HEK293 (cell line): ENCODE measurements at regions not wholly inside any gene's neighbourhood (a gene's known extent, or its start where the extent isn't known, plus 50 kb on each side); places are given as distances from the start of the nearest gene placed in this dataset.

Experiments
- CTCF ChIA-PET: fragments of 350-600 bp; formaldehyde crosslinking; extraction: SDS; loops from one replicate; lab custom pipeline; 2021; ENCODE audit warnings: antibody characterized with exemption; lab: Yijun Ruan, JAX
- POLR2A ChIA-PET: fragments of 300-600 bp; formaldehyde crosslinking; extraction: SDS; loops from one replicate; lab custom pipeline; 2020; ENCODE audit warnings: antibody characterized with exemption, inconsistent platforms; lab: Yijun Ruan, JAX
- H3K27ac ChIP-seq: fragments of 200-500 bp; sonication (Bioruptor generic); 2 replicates; pipeline ENCODE4 v1.5.1; 2014; ENCODE audit warnings: low read depth, low read length, control low read depth, inconsistent platforms; ENCODE audit errors: extremely low read depth
- H3K36me3 ChIP-seq, 2 experiments: fragments of 200-500 bp in 1 of 2; sonication (Bioruptor generic) in 1 of 2; 1 replicate in 1 of 2; 2 replicates in 1 of 2; pipeline ENCODE4 v1.5.1; 2014 to 2017; ENCODE audit warnings: inconsistent platforms in 2 of 2, low read length in 2 of 2; ENCODE audit not compliant: control insufficient read depth in 2 of 2, insufficient read depth in 1 of 2
- H3K4me1 ChIP-seq: fragments of 200-500 bp; sonication (Bioruptor generic); 2 replicates; pipeline ENCODE4 v1.5.1; 2014; ENCODE audit warnings: mild to moderate bottlenecking, low read length, inconsistent platforms; ENCODE audit not compliant: control insufficient read depth, insufficient read depth
- H3K4me3 ChIP-seq: 2 replicates; pipeline ENCODE4 v1.5.1; 2011; ENCODE audit warnings: low read depth, mild to moderate bottlenecking, control low read depth, low read length, moderate library complexity
- H3K9me3 ChIP-seq: fragments of 200-500 bp; sonication (Bioruptor generic); 2 replicates; pipeline ENCODE4 v1.5.1; 2014; ENCODE audit warnings: low read depth, low read length, inconsistent platforms; ENCODE audit not compliant: control insufficient read depth, insufficient read depth
- KLF7 ChIP-seq: fragments of 450-650 bp; formaldehyde crosslinking; IDR thresholded peaks from 2 replicates; pipeline ENCODE4 v1.5.1; 2016; ENCODE audit warnings: missing biosample characterization, missing genetic modification characterization, borderline replicate concordance
- REST ChIP-seq: fragments of 450-650 bp; formaldehyde crosslinking; IDR thresholded peaks from 2 replicates; pipeline ENCODE4 v1.5.1; 2016; ENCODE audit warnings: missing biosample characterization, missing genetic modification characterization
- SETDB1 ChIP-seq: IDR thresholded peaks from one replicate; pipeline ENCODE4 v1.6.1; 2017; ENCODE audit warnings: mild to moderate bottlenecking, low read length, moderate library complexity, mixed read lengths; ENCODE audit not compliant: insufficient read length
- SP2 ChIP-seq: fragments of 450-650 bp; formaldehyde crosslinking; IDR thresholded peaks from 2 replicates; pipeline ENCODE4 v1.5.1; 2016; ENCODE audit warnings: missing biosample characterization, missing genetic modification characterization
- ZBTB10 ChIP-seq: fragments of 450-650 bp; formaldehyde crosslinking; IDR thresholded peaks from 2 replicates; pipeline ENCODE4 v1.5.1; 2016; ENCODE audit warnings: missing biosample characterization, missing genetic modification characterization
- ZBTB8A ChIP-seq: fragments of 450-650 bp; formaldehyde crosslinking; IDR thresholded peaks from 2 replicates; pipeline ENCODE4 v1.5.1; 2016; ENCODE audit warnings: missing biosample characterization, missing genetic modification characterization
- ZFP37 ChIP-seq: fragments of 450-650 bp; formaldehyde crosslinking; IDR thresholded peaks from 2 replicates; pipeline ENCODE4 v1.5.1; 2016; ENCODE audit warnings: missing biosample characterization, missing genetic modification characterization
- ZNF140 ChIP-seq: fragments of 450-650 bp; formaldehyde crosslinking; IDR thresholded peaks from 2 replicates; pipeline ENCODE4 v1.5.1; 2016; ENCODE audit warnings: missing biosample characterization, missing genetic modification characterization
- ZNF146 ChIP-seq: fragments of 450-650 bp; formaldehyde crosslinking; IDR thresholded peaks from 2 replicates; pipeline ENCODE4 v1.5.1; 2016; ENCODE audit warnings: missing biosample characterization, missing genetic modification characterization
- ZNF26 ChIP-seq: fragments of 450-650 bp; formaldehyde crosslinking; IDR thresholded peaks from 2 replicates; pipeline ENCODE4 v1.5.1; 2016; ENCODE audit warnings: missing biosample characterization, missing genetic modification characterization
- ZNF302 ChIP-seq: fragments of 450-650 bp; formaldehyde crosslinking; IDR thresholded peaks from 2 replicates; pipeline ENCODE4 v1.5.1; 2016; ENCODE audit warnings: missing biosample characterization, missing genetic modification characterization, low read depth
- ZNF521 ChIP-seq: fragments of 450-650 bp; formaldehyde crosslinking; IDR thresholded peaks from 2 replicates; pipeline ENCODE4 v1.5.1; 2017; ENCODE audit warnings: missing biosample characterization, mild to moderate bottlenecking, missing genetic modification characterization
- ZNF645 ChIP-seq: fragments of 450-650 bp; formaldehyde crosslinking; IDR thresholded peaks from 2 replicates; pipeline ENCODE4; 2016; ENCODE audit warnings: missing biosample characterization, missing genetic modification characterization
- ZNF677 ChIP-seq: fragments of 450-650 bp; IDR thresholded peaks from 2 replicates; pipeline ENCODE4 v1.5.0; 2018; ENCODE audit warnings: missing biosample characterization, mild to moderate bottlenecking, missing genetic modification characterization, moderate library complexity
- ZNF791 ChIP-seq: fragments of 450-650 bp; formaldehyde crosslinking; IDR thresholded peaks from 2 replicates; pipeline ENCODE4 v1.5.1; 2016; ENCODE audit warnings: missing biosample characterization, missing genetic modification characterization
- TF ChIP-seq, protein P1 (sequence below): fragments of 450-650 bp; formaldehyde crosslinking; IDR thresholded peaks from 2 replicates; pipeline ENCODE4 v1.5.0; 2017; ENCODE audit warnings: missing biosample characterization, missing genetic modification characterization, borderline replicate concordance
- TF ChIP-seq, protein P2 (sequence below): fragments of 450-650 bp; formaldehyde crosslinking; IDR thresholded peaks from 2 replicates; pipeline ENCODE4 v1.5.1; 2016; ENCODE audit warnings: missing biosample characterization, missing genetic modification characterization, borderline replicate concordance
- TF ChIP-seq, protein P3 (sequence below): fragments of 450-650 bp; formaldehyde crosslinking; IDR thresholded peaks from 2 replicates; pipeline ENCODE4 v1.5.1; 2016; ENCODE audit warnings: missing biosample characterization, missing genetic modification characterization
- TF ChIP-seq, protein P4 (sequence below): fragments of 450-650 bp; formaldehyde crosslinking; optimal IDR thresholded peaks from 2 replicates; pipeline ENCODE3; 2016; ENCODE audit warnings: missing biosample characterization, mild to moderate bottlenecking, missing genetic modification characterization

GRCh38 chr5:125179612-125180011 lies 433.2 kb upstream of the ZNF608 start:
- CTCF ChIA-PET = no interaction called here
- Histone ChIP-seq H3K4me3 (no peak overlapping the region), H3K36me3 (no peaks in the 10 kb centered on the region), H3K4me1 (peaks cover 14% of the 10 kb centered on the region), H3K9me3 (no peaks in the 10 kb centered on the region), H3K27ac (no peak overlapping the region)
- POLR2A ChIA-PET = no interaction called here
- TF ChIP-seq, protein P1, sequence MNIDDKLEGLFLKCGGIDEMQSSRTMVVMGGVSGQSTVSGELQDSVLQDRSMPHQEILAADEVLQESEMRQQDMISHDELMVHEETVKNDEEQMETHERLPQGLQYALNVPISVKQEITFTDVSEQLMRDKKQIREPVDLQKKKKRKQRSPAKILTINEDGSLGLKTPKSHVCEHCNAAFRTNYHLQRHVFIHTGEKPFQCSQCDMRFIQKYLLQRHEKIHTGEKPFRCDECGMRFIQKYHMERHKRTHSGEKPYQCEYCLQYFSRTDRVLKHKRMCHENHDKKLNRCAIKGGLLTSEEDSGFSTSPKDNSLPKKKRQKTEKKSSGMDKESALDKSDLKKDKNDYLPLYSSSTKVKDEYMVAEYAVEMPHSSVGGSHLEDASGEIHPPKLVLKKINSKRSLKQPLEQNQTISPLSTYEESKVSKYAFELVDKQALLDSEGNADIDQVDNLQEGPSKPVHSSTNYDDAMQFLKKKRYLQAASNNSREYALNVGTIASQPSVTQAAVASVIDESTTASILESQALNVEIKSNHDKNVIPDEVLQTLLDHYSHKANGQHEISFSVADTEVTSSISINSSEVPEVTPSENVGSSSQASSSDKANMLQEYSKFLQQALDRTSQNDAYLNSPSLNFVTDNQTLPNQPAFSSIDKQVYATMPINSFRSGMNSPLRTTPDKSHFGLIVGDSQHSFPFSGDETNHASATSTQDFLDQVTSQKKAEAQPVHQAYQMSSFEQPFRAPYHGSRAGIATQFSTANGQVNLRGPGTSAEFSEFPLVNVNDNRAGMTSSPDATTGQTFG (tag by site-specific recombination) = no peak
- TF ChIP-seq ZBTB8A (tag by site-specific recombination) (no peak), ZNF146 (tag by site-specific recombination) (no peak), ZNF677 (no peak), ZNF521 (tag by site-specific recombination) (no peak), ZNF302 (tag by site-specific recombination) (no peak), KLF7 (tag by site-specific recombination) (no peak), SETDB1 (no peak), ZBTB10 (tag by site-specific recombination) (no peak), ZNF645 (tag by site-specific recombination) (no peak)
- TF ChIP-seq, protein P2, sequence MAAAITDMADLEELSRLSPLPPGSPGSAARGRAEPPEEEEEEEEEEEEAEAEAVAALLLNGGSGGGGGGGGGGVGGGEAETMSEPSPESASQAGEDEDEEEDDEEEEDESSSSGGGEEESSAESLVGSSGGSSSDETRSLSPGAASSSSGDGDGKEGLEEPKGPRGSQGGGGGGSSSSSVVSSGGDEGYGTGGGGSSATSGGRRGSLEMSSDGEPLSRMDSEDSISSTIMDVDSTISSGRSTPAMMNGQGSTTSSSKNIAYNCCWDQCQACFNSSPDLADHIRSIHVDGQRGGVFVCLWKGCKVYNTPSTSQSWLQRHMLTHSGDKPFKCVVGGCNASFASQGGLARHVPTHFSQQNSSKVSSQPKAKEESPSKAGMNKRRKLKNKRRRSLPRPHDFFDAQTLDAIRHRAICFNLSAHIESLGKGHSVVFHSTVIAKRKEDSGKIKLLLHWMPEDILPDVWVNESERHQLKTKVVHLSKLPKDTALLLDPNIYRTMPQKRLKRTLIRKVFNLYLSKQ (tag by site-specific recombination) = no peak

- ChIA-PET POLR2A (no interaction called here), CTCF (no interaction called here)
- no peak overlapping the region for H3K27ac ChIP-seq
These were observed 433.9 kb upstream of the ZNF608 start for GRCh38 chr5:125180231-125180829.

More at GRCh38 chr5:125180231-125180829, 433.9 kb upstream of the ZNF608 start:
- H3K4me1 ChIP-seq = peaks cover 14% of the 10 kb centered on the region
- H3K36me3 ChIP-seq = no peaks in the 10 kb centered on the region
- TF ChIP-seq REST (tag by site-specific recombination) = peak; percentile 96
- no peak for TF ChIP-seq ZNF791 (tag by site-specific recombination)
- no peak for TF ChIP-seq ZNF26
- no peak for TF ChIP-seq ZNF140
- no peak for TF ChIP-seq ZFP37
- TF ChIP-seq, protein P3, sequence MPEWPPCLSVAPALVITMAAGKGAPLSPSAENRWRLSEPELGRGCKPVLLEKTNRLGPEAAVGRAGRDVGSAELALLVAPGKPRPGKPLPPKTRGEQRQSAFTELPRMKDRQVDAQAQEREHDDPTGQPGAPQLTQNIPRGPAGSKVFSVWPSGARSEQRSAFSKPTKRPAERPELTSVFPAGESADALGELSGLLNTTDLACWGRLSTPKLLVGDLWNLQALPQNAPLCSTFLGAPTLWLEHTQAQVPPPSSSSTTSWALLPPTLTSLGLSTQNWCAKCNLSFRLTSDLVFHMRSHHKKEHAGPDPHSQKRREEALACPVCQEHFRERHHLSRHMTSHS (tag by site-specific recombination) = no peak
- TF ChIP-seq SP2 (tag by site-specific recombination) = no peak
- TF ChIP-seq, protein P4, sequence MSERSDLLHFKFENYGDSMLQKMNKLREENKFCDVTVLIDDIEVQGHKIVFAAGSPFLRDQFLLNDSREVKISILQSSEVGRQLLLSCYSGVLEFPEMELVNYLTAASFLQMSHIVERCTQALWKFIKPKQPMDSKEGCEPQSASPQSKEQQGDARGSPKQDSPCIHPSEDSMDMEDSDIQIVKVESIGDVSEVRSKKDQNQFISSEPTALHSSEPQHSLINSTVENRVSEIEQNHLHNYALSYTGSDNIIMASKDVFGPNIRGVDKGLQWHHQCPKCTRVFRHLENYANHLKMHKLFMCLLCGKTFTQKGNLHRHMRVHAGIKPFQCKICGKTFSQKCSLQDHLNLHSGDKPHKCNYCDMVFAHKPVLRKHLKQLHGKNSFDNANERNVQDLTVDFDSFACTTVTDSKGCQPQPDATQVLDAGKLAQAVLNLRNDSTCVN (tag by site-specific recombination) = no peak
- no peaks in the 10 kb centered on the region for H3K9me3 ChIP-seq
- H3K4me3 ChIP-seq = no peak overlapping the region
